GM12878 (cell line): ENCODE measurements at regions not wholly inside any gene's neighbourhood (a gene's known extent, or its start where the extent isn't known, plus 50 kb on each side); places are given as distances from the start of the nearest gene placed in this dataset.

Experiments used
- ATAC-seq: fragments of 200-7000 bp; cut with Tn5 transposase; 3 replicates; pipeline ENCODE4 v1.9.1; 2020; ENCODE audit warnings: mild to moderate bottlenecking, moderate library complexity
- BruUV-seq: library from RNA; stranded (reverse); fragments of 400-500 nt; replicated peaks from 2 replicates; lab custom pipeline; 2021; lab: Mats Ljungman, UMichigan
- CTCF ChIA-PET: fragments of 300-600 bp; sonication (Branson Sonifier 250); formaldehyde crosslinking; extraction: SDS; loops from one replicate; lab custom pipeline; 2021; ENCODE audit warnings: inconsistent platforms; lab: Yijun Ruan, JAX
- POLR2A ChIA-PET: fragments of 350-600 bp; formaldehyde crosslinking; extraction: SDS; loops from one replicate; lab custom pipeline; 2021; ENCODE audit warnings: inconsistent platforms; lab: Charles Lee
- RAD21 ChIA-PET: fragments of 300-600 bp; sonication (Branson Sonifier 250); formaldehyde crosslinking; loops from one replicate; lab custom pipeline; 2023; ENCODE audit warnings: antibody characterized with exemption; ENCODE audit not compliant: unreplicated experiment; lab: Charles Lee
- SMC1A ChIA-PET: fragments of 300-600 bp; sonication (Branson Sonifier 250); formaldehyde crosslinking; loops from one replicate; lab custom pipeline; 2023; ENCODE audit not compliant: unreplicated experiment, uncharacterized antibody; lab: Charles Lee
- DNase-seq: peaks from one replicate; pipeline ENCODE4 v3.0.0-alpha.2; 2011; ENCODE audit warnings: low read depth, low spot score
- FAIRE-seq: peaks from 3 replicates; lab custom pipeline; 2011; peaks lifted over from hg19 to GRCh38; lab: Jason Lieb, UNC
- H2AFZ ChIP-seq: 2 replicates; pipeline ENCODE4 v1.6.0; 2011; ENCODE audit warnings: low read depth, low read length, control low read depth; ENCODE audit not compliant: control insufficient read depth
- H3K27ac ChIP-seq: 2 replicates; pipeline ENCODE4 v1.5.1; 2011; ENCODE audit warnings: control low read depth; ENCODE audit not compliant: control insufficient read depth, insufficient read depth
- H3K27me3 ChIP-seq, 2 experiments: replicated peaks in 1 of 2; 2 replicates each; pipeline versions ENCODE4 v1.6.0 to v1.6.1; 2011; ENCODE audit warnings: low read length in 1 of 2; ENCODE audit not compliant: control insufficient read depth in 2 of 2, insufficient read depth in 2 of 2
- H3K36me3 ChIP-seq, 2 experiments: 2 replicates each; pipeline ENCODE4 v1.5.1; 2011; ENCODE audit warnings: low read length in 1 of 2; ENCODE audit not compliant: control insufficient read depth in 2 of 2, insufficient read depth in 2 of 2
- H3K4me1 ChIP-seq: 2 replicates; pipeline ENCODE4 v1.6.1; 2011; ENCODE audit warnings: mild to moderate bottlenecking, low read length, moderate library complexity, mixed read lengths; ENCODE audit not compliant: control insufficient read depth, insufficient read depth
- H3K4me2 ChIP-seq: 2 replicates; pipeline ENCODE4 v1.6.0; 2011; ENCODE audit warnings: control low read depth; ENCODE audit not compliant: control insufficient read depth, insufficient read depth
- H3K4me3 ChIP-seq: fragments of 200-600 bp; sonication (generic); 2 replicates; pipeline ENCODE4 v1.5.1; 2016
- H3K79me2 ChIP-seq: 2 replicates; pipeline ENCODE4 v1.6.0; 2011; ENCODE audit warnings: low read length; ENCODE audit not compliant: control insufficient read depth, insufficient read depth
- H3K9ac ChIP-seq: 2 replicates; pipeline ENCODE4 v1.8.0; 2011; ENCODE audit warnings: low read length, control low read depth, mixed read lengths; ENCODE audit not compliant: control insufficient read depth, insufficient read depth
- H3K9me3 ChIP-seq: replicated peaks from 3 replicates; pipeline ENCODE4 v1.5.1; 2011; ENCODE audit warnings: mild to moderate bottlenecking, low read length; ENCODE audit not compliant: control insufficient read depth, insufficient read depth
- H4K20me1 ChIP-seq: 2 replicates; pipeline ENCODE4 v1.6.0; 2011; ENCODE audit not compliant: control insufficient read depth, insufficient read depth
- BHLHE40 ChIP-seq, 2 experiments: fragments of 450-650 bp in 1 of 2; IDR thresholded peaks; 2 replicates each; pipeline ENCODE4 v1.6.1; 2011 to 2017; ENCODE audit warnings: low read depth in 2 of 2, borderline replicate concordance in 1 of 2, improper control_type of control experiment in 1 of 2, low read length in 1 of 2, mild to moderate bottlenecking in 1 of 2
- BRCA1 ChIP-seq: IDR thresholded peaks from 2 replicates; pipeline ENCODE4 v1.6.1; 2011; ENCODE audit warnings: low read depth, low read length, improper control_type of control experiment
- CTCF ChIP-seq, 3 experiments: IDR thresholded peaks in 2 of 3; conservative IDR thresholded peaks in 1 of 3; 2 replicates each; pipeline ENCODE4 v1.5.1; 2011; ENCODE audit warnings: low read depth in 3 of 3, low read length in 3 of 3, mild to moderate bottlenecking in 3 of 3, control low read depth in 2 of 3, moderate library complexity in 2 of 3, inconsistent platforms in 1 of 3, mixed read lengths in 1 of 3; ENCODE audit not compliant: control insufficient read depth in 2 of 3, insufficient read depth in 1 of 3; ENCODE audit errors: extremely low read depth in 1 of 3
- DPF2 ChIP-seq: fragments of 450-650 bp; IDR thresholded peaks from 2 replicates; pipeline ENCODE4 v1.6.1; 2017; ENCODE audit warnings: mild to moderate bottlenecking
- E4F1 ChIP-seq: fragments of 450-650 bp; IDR thresholded peaks from 2 replicates; pipeline ENCODE4 v1.6.1; 2018; ENCODE audit warnings: borderline replicate concordance, mild to moderate bottlenecking; ENCODE audit not compliant: partially characterized antibody
- GATAD2B ChIP-seq: fragments of 450-650 bp; conservative IDR thresholded peaks from 2 replicates; pipeline ENCODE4 v1.6.1; 2017; ENCODE audit warnings: low read depth, mild to moderate bottlenecking, moderate library complexity
- KAT2A ChIP-seq: conservative IDR thresholded peaks from 2 replicates; pipeline ENCODE4 v1.6.1; 2011; ENCODE audit warnings: low read depth, low read length; ENCODE audit not compliant: control insufficient read depth
- RAD21 ChIP-seq: IDR thresholded peaks from 2 replicates; pipeline ENCODE4 v1.6.1; 2011; ENCODE audit warnings: mild to moderate bottlenecking, low read depth, low read length, moderate library complexity; ENCODE audit not compliant: insufficient read depth
- RB1 ChIP-seq: fragments of 450-650 bp; formaldehyde crosslinking; IDR thresholded peaks from 2 replicates; pipeline ENCODE4 v1.6.1; 2017; ENCODE audit warnings: mild to moderate bottlenecking, borderline replicate concordance
- SMAD5 ChIP-seq: IDR thresholded peaks from 2 replicates; pipeline ENCODE4 v1.6.1; 2016; ENCODE audit warnings: antibody characterized with exemption, low read depth
- SMC3 ChIP-seq: IDR thresholded peaks from 2 replicates; pipeline ENCODE4 v1.6.1; 2011; ENCODE audit warnings: low read length, improper control_type of control experiment, borderline replicate concordance
- SRF ChIP-seq, 2 experiments: IDR thresholded peaks; 2 replicates each; pipeline ENCODE4 v1.6.1; 2011; ENCODE audit warnings: low read depth in 2 of 2, low read length in 2 of 2, mild to moderate bottlenecking in 1 of 2, moderate library complexity in 1 of 2
- STAT3 ChIP-seq: IDR thresholded peaks from 2 replicates; pipeline ENCODE4 v1.6.1; 2011; ENCODE audit warnings: low read depth, low read length, improper control_type of control experiment
- YY1 ChIP-seq: IDR thresholded peaks from 2 replicates; pipeline ENCODE4 v1.6.1; 2011; ENCODE audit warnings: low read depth, mild to moderate bottlenecking, low read length
- WGBS: methylation state at CpG from one replicate; pipeline ENCODE4 v1.1.6; 2016; ENCODE audit warnings: low lambda C conversion rate; ENCODE audit not compliant: insufficient replicate concordance, insufficient coverage; ENCODE audit errors: missing lambda C conversion rate; 5-methylcytosine and 5-hydroxymethylcytosine counted together
- in situ Hi-C: fragments of 300-500 bp; cut with MboI; formaldehyde crosslinking; loops from 9 replicates; pipeline ENCODE4 v1.14.3; 2018; ENCODE audit warnings: mixed read lengths
- intact Hi-C: fragments of 100-400 bp; cut with micrococcal nuclease; formaldehyde crosslinking; loops from one replicate; pipeline ENCODE4 v1.14.2; 2022; ENCODE audit not compliant: unreplicated experiment

GRCh38 chr2:204321910-204322751, 223.1 kb upstream of the PARD3B start (continued):
- TF ChIP-seq SRF (IDR thresholded peaks at IDR 0.05; ENCODE audit: low read depth in 2 of 2, low read length in 2 of 2), result no peak

- RAD21 ChIA-PET, result no interaction called here
- Histone ChIP-seq H3K4me2 (no peak overlapping the region), H3K9ac (no peak overlapping the region), H3K36me3 (no peaks in the 10 kb centered on the region), H4K20me1 (no peaks in the 10 kb centered on the region), H3K4me3 (no peak overlapping the region), H2AFZ (no peak overlapping the region), H3K4me1 (no peaks in the 10 kb centered on the region), H3K9me3 (no peaks in the 10 kb centered on the region), H3K27me3 (no peaks in the 10 kb centered on the region), H3K79me2 (no peaks in the 10 kb centered on the region), H3K27ac (no peak overlapping the region)
- FAIRE-seq (peak; percentile 97), ATAC-seq (peak; percentile 87), DNase-seq (no peak)
- WGBS, result 19% methylated on average over 7 of the region's 7 CpGs
- CTCF ChIA-PET, result interaction anchor here (1.0 to 1.5 kb wide), 2 partner anchors 366 to 1350 kb away, joined by 3 to 5 read pairs; no protein-coding TSS in a partner anchor
- POLR2A ChIA-PET, result no interaction called here
- intact Hi-C loops (loop anchor here (1.0 to 5.0 kb wide), 4 partner anchors 367 to 1602 kb away; no protein-coding TSS in a partner anchor), in situ Hi-C loops (loop anchor here (5.0 kb wide), 1 partner anchor 1352 kb away; no protein-coding TSS in a partner anchor)
- BruUV-seq, result no TSS peak
- SMC1A ChIA-PET, result interaction anchor here (1.2 to 1.5 kb wide), 2 partner anchors 65 to 367 kb away, joined by 3 to 5 read pairs; no protein-coding TSS in a partner anchor
- peak; percentile 72 to 83 (median 72) for TF ChIP-seq CTCF (IDR thresholded peaks at IDR 0.05 in 2 of 3, conservative IDR thresholded peaks at IDR 0.05 in 1 of 3; ENCODE audit: control insufficient read depth in 2 of 3, extremely low read depth in 1 of 3, insufficient read depth in 1 of 3, low read depth in 3 of 3, low read length in 3 of 3)
- TF ChIP-seq RB1, result no peak
- no peak for TF ChIP-seq E4F1
- no peak for TF ChIP-seq BHLHE40 (IDR thresholded peaks at IDR 0.05; ENCODE audit: borderline replicate concordance in 1 of 2, low read depth in 2 of 2, low read length in 1 of 2)
- no peak for TF ChIP-seq SMAD5
- 0 out of 2 replicates have a peak, but pooled peaks have one; percentile 21 for TF ChIP-seq YY1
- no peak for TF ChIP-seq KAT2A
- no peak for TF ChIP-seq GATAD2B
- peak; percentile 90 for TF ChIP-seq RAD21
- no peak for TF ChIP-seq STAT3
- TF ChIP-seq BRCA1, result no peak
- TF ChIP-seq SMC3, result peak; percentile 64; the same call in 1 of the 2 replicates
- TF ChIP-seq DPF2, result no peak
These were observed 219.8 kb upstream of the PARD3B start for GRCh38 chr2:204325468-204325867.
